RWPE1 (cell line): ENCODE measurements at regions not wholly inside any gene's neighbourhood (a gene's known extent, or its start where the extent isn't known, plus 50 kb on each side); places are given as distances from the start of the nearest gene placed in this dataset.

Experiments
- CTCF ChIA-PET: fragments of 350-600 bp; sonication (Branson Sonifier 250); formaldehyde crosslinking; extraction: SDS; loops from one replicate; lab custom pipeline; 2021; lab: Yijun Ruan, JAX
- POLR2A ChIA-PET: fragments of 400-600 bp; formaldehyde crosslinking; extraction: SDS; loops from one replicate; lab custom pipeline; 2020; ENCODE audit warnings: antibody characterized with exemption; ENCODE audit not compliant: low non-redundant PET; lab: Yijun Ruan, JAX
- DNase-seq: peaks from one replicate; pipeline ENCODE4 v3.0.0; 2012; ENCODE audit warnings: low spot score
- H3K27ac ChIP-seq: fragments of 450-650 bp; 2 replicates; pipeline ENCODE4 v1.5.1; 2017
- CTCF ChIP-seq: fragments of 450-650 bp; conservative IDR thresholded peaks from 2 replicates; pipeline ENCODE4 v1.5.1; 2017; ENCODE audit warnings: low read depth, mild to moderate bottlenecking

- DNase-seq, result no peak
- ChIA-PET POLR2A (no interaction called here), CTCF (no interaction called here)
- no peak for TF ChIP-seq CTCF
- no peak overlapping the region for H3K27ac ChIP-seq
These were observed 665.8 kb upstream of the ID2 start for GRCh38 chr2:8015848-8016600.

- no peak overlapping the region for H3K27ac ChIP-seq
- ChIA-PET POLR2A (no interaction called here), CTCF (no interaction called here)
- TF ChIP-seq CTCF, result no peak
- DNase-seq, result no peak
These were observed 665.2 kb upstream of the ID2 start for GRCh38 chr2:8016688-8017087.

- no peak for TF ChIP-seq CTCF
- no peak for DNase-seq
- ChIA-PET CTCF (no interaction called here), POLR2A (no interaction called here)
- H3K27ac ChIP-seq, result no peak overlapping the region
These were observed 662.9 kb upstream of the ID2 start for GRCh38 chr2:8018956-8019355.

GRCh38 chr2:8019934-8020333 is 661.9 kb upstream of the ID2 start:
- ChIA-PET POLR2A (no interaction called here), CTCF (no interaction called here)
- no peak for TF ChIP-seq CTCF
- no peak for DNase-seq
- H3K27ac ChIP-seq, result no peak overlapping the region

GRCh38 chr2:8021921-8022320 is 659.9 kb upstream of the ID2 start:
- no peak overlapping the region for H3K27ac ChIP-seq
- CTCF ChIA-PET, result no interaction called here
- POLR2A ChIA-PET, result no interaction called here
- TF ChIP-seq CTCF, result no peak
- no peak for DNase-seq

- ChIA-PET POLR2A (no interaction called here), CTCF (interaction anchor here (0.8 kb wide), 1 partner anchor 9 kb away, joined by 3 read pairs; no protein-coding TSS in a partner anchor)
- H3K27ac ChIP-seq, result no peak overlapping the region
- no peak for TF ChIP-seq CTCF
- no peak for DNase-seq
These were observed 658.8 kb upstream of the ID2 start for GRCh38 chr2:8022908-8023640.
